Type B pancreatic cell (in vitro differentiated cells): ENCODE measurements at regions not wholly inside any gene's neighbourhood (a gene's known extent, or its start where the extent isn't known, plus 50 kb on each side); places are given as distances from the start of the nearest gene placed in this dataset.

Experiments
- DNase-seq: peaks from one replicate; pipeline ENCODE4 v3.0.0; 2021; ENCODE audit warnings: mixed read lengths; ENCODE audit not compliant: unreplicated experiment; ENCODE audit errors: extremely low spot score
- H3K27ac Mint-ChIP-seq: 2 replicates; pipeline ENCODE4 v1.8.0; 2021; ENCODE audit warnings: mild to moderate bottlenecking, mixed read lengths
- H3K27me3 Mint-ChIP-seq: 2 replicates; pipeline ENCODE4 v1.8.0; 2021; ENCODE audit warnings: mixed read lengths
- H3K36me3 Mint-ChIP-seq: 2 replicates; pipeline ENCODE4 v1.8.0; 2021; ENCODE audit warnings: mixed read lengths
- H3K4me1 Mint-ChIP-seq: one replicate; pipeline ENCODE4 v1.8.0; 2021; ENCODE audit warnings: mixed read lengths; ENCODE audit not compliant: unreplicated experiment
- H3K4me3 Mint-ChIP-seq: 2 replicates; pipeline ENCODE4 v1.8.0; 2021; ENCODE audit warnings: mild to moderate bottlenecking, mixed read lengths
- H3K9me3 Mint-ChIP-seq: 2 replicates; pipeline ENCODE4 v1.8.0; 2021; ENCODE audit warnings: mixed read lengths
- CTCF ChIP-seq: fragments of 200-600 bp; sonication (generic); conservative IDR thresholded peaks from 2 replicates; pipeline ENCODE4 v1.5.0; 2021; ENCODE audit warnings: antibody characterized with exemption, mild to moderate bottlenecking

- Mint-ChIP-seq H3K4me1 (peaks cover 43% of the 10 kb centered on the region), H3K27ac (no peak overlapping the region), H3K36me3 (no peaks in the 10 kb centered on the region), H3K9me3 (no peaks in the 10 kb centered on the region), H3K4me3 (no peak overlapping the region), H3K27me3 (peaks cover 23% of the 10 kb centered on the region)
- DNase-seq = no peak
- no peak for TF ChIP-seq CTCF
Observed at GRCh38 chr7:26531926-26532325, 240.3 kb downstream of the SNX10 start.

GRCh38 chr7:26532471-26532870 is 240.8 kb downstream of the SNX10 start:
- no peaks in the 10 kb centered on the region for H3K9me3 Mint-ChIP-seq
- H3K27ac Mint-ChIP-seq = no peak overlapping the region
- no peak for DNase-seq
- peaks cover 43% of the 10 kb centered on the region for H3K4me1 Mint-ChIP-seq
- peaks cover 28% of the 10 kb centered on the region for H3K27me3 Mint-ChIP-seq
- H3K36me3 Mint-ChIP-seq = no peaks in the 10 kb centered on the region
- TF ChIP-seq CTCF = no peak
- H3K4me3 Mint-ChIP-seq = no peak overlapping the region

GRCh38 chr7:26533217-26533616 is 241.6 kb downstream of the SNX10 start:
- peaks cover 43% of the 10 kb centered on the region for H3K4me1 Mint-ChIP-seq
- no peak overlapping the region for H3K27ac Mint-ChIP-seq
- DNase-seq = no peak
- no peak overlapping the region for H3K4me3 Mint-ChIP-seq
- no peaks in the 10 kb centered on the region for H3K9me3 Mint-ChIP-seq
- TF ChIP-seq CTCF = no peak
- H3K36me3 Mint-ChIP-seq = no peaks in the 10 kb centered on the region
- peaks cover 36% of the 10 kb centered on the region for H3K27me3 Mint-ChIP-seq

- Mint-ChIP-seq H3K27ac (no peak overlapping the region), H3K4me3 (peak overlapping the region; percentile 43), H3K9me3 (no peaks in the 10 kb centered on the region), H3K36me3 (no peaks in the 10 kb centered on the region), H3K27me3 (peaks cover 50% of the 10 kb centered on the region), H3K4me1 (peaks cover 48% of the 10 kb centered on the region)
- no peak for DNase-seq
- no peak for TF ChIP-seq CTCF
Observed at GRCh38 chr7:26534649-26535482, 243.2 kb downstream of the SNX10 start.

- no peak overlapping the region for H3K27ac Mint-ChIP-seq
- DNase-seq = no peak
- H3K27me3 Mint-ChIP-seq = peaks cover 51% of the 10 kb centered on the region
- TF ChIP-seq CTCF = no peak
- no peaks in the 10 kb centered on the region for H3K36me3 Mint-ChIP-seq
- H3K9me3 Mint-ChIP-seq = no peaks in the 10 kb centered on the region
- peaks cover 48% of the 10 kb centered on the region for H3K4me1 Mint-ChIP-seq
- peak overlapping the region; percentile 40 for H3K4me3 Mint-ChIP-seq
Observed at GRCh38 chr7:26535483-26536007, 243.9 kb downstream of the SNX10 start.
